ENCODE measurements at regions not wholly inside any gene's neighbourhood (a gene's known extent, or its start where the extent isn't known, plus 50 kb on each side); places are given as distances from the start of the nearest gene placed in this dataset.

- ChIA-PET POLR2A (no interaction called here), CTCF (no interaction called here)
- dilution Hi-C loops (cut with MboI; ENCODE audit: extremely low pct_ligation_motif_present, low sequenced_read_pairs): no loop called here
- H2AFZ ChIP-seq (ENCODE audit: low read depth, low read length): no peak overlapping the region
- TF ChIP-seq POLR2AphosphoS5 (IDR thresholded peaks at IDR 0.05; ENCODE audit: insufficient read depth, low read depth, low read length) (no peak), MYC (IDR thresholded peaks at IDR 0.05; ENCODE audit: low read depth, low read length) (no peak), EZH2 (IDR thresholded peaks at IDR 0.05; ENCODE audit: borderline replicate concordance, low read depth, low read length, severe bottlenecking) (no peak), FOS (IDR thresholded peaks at IDR 0.05; ENCODE audit: borderline replicate concordance, insufficient read depth, low read length) (no peak)
- DNase-seq (ENCODE audit: low read depth, low spot score) (no peak), FAIRE-seq (no peak)
- no TSS peak for BruUV-seq (replicated peaks)
- H3K79me2 ChIP-seq (ENCODE audit: control insufficient read depth, insufficient read depth, low read length): no peaks in the 10 kb centered on the region
- intact Hi-C loops (cut with micrococcal nuclease): no loop called here
- no peak overlapping the region for H3K27ac ChIP-seq (ENCODE audit: insufficient read depth, low read depth, low read length)
- no peaks in the 10 kb centered on the region for H3K9me1 ChIP-seq (replicated peaks; ENCODE audit: control insufficient read depth, extremely low read depth, insufficient read depth, low read length)
- H4K20me1 ChIP-seq (replicated peaks; ENCODE audit: control insufficient read depth, extremely low read depth, insufficient read depth, low read length): no peaks in the 10 kb centered on the region
- no peak overlapping the region for H3K4me2 ChIP-seq (ENCODE audit: insufficient read depth, low read length)
- H3K4me3 ChIP-seq (replicated peaks in 1 of 3; ENCODE audit: insufficient read depth in 1 of 3, low read depth in 1 of 3, low read length in 3 of 3): no peak overlapping the region
- H3K4me1 ChIP-seq (ENCODE audit: control insufficient read depth, extremely low read depth, insufficient read depth, low read length): no peaks in the 10 kb centered on the region
- H3K36me3 ChIP-seq (ENCODE audit: control insufficient read depth in 2 of 2, extremely low read depth in 1 of 2, insufficient read depth in 2 of 2, low read length in 2 of 2): no peaks in the 10 kb centered on the region
- H3K9ac ChIP-seq (replicated peaks; ENCODE audit: extremely low read depth, insufficient read depth, low read length): no peak overlapping the region
- H3K9me3 ChIP-seq (replicated peaks; ENCODE audit: control insufficient read depth, insufficient read depth, low read length): no peaks in the 10 kb centered on the region
- no peaks in the 10 kb centered on the region for H3K27me3 ChIP-seq (ENCODE audit: control insufficient read depth in 2 of 2, insufficient read depth in 2 of 2, low read length in 2 of 2)
Observed at GRCh38 chr7:79735012-79735411, 281.5 kb upstream of the MAGI2 start.

- BruUV-seq (replicated peaks): no TSS peak
- H3K9me1 ChIP-seq (replicated peaks; ENCODE audit: control insufficient read depth, extremely low read depth, insufficient read depth, low read length): no peaks in the 10 kb centered on the region
- H4K20me1 ChIP-seq (replicated peaks; ENCODE audit: control insufficient read depth, extremely low read depth, insufficient read depth, low read length): no peaks in the 10 kb centered on the region
- CTCF ChIA-PET: no interaction called here
- H2AFZ ChIP-seq (ENCODE audit: low read depth, low read length): no peak overlapping the region
- no peak overlapping the region for H3K4me2 ChIP-seq (ENCODE audit: insufficient read depth, low read length)
- POLR2A ChIA-PET: no interaction called here
- H3K4me1 ChIP-seq (ENCODE audit: control insufficient read depth, extremely low read depth, insufficient read depth, low read length): no peaks in the 10 kb centered on the region
- no peaks in the 10 kb centered on the region for H3K36me3 ChIP-seq (ENCODE audit: control insufficient read depth in 2 of 2, extremely low read depth in 1 of 2, insufficient read depth in 2 of 2, low read length in 2 of 2)
- no peak overlapping the region for H3K27ac ChIP-seq (ENCODE audit: insufficient read depth, low read depth, low read length)
- H3K4me3 ChIP-seq (replicated peaks in 1 of 3; ENCODE audit: insufficient read depth in 1 of 3, low read depth in 1 of 3, low read length in 3 of 3): no peak overlapping the region
- no peaks in the 10 kb centered on the region for H3K27me3 ChIP-seq (ENCODE audit: control insufficient read depth in 2 of 2, insufficient read depth in 2 of 2, low read length in 2 of 2)
- DNase-seq (ENCODE audit: low read depth, low spot score) (no peak), FAIRE-seq (no peak)
- H3K9ac ChIP-seq (replicated peaks; ENCODE audit: extremely low read depth, insufficient read depth, low read length): no peak overlapping the region
- H3K79me2 ChIP-seq (ENCODE audit: control insufficient read depth, insufficient read depth, low read length): no peaks in the 10 kb centered on the region
- dilution Hi-C loops (cut with MboI; ENCODE audit: extremely low pct_ligation_motif_present, low sequenced_read_pairs) (no loop called here), intact Hi-C loops (cut with micrococcal nuclease) (no loop called here)
- no peaks in the 10 kb centered on the region for H3K9me3 ChIP-seq (replicated peaks; ENCODE audit: control insufficient read depth, insufficient read depth, low read length)
- TF ChIP-seq POLR2A (IDR thresholded peaks at IDR 0.05; ENCODE audit: low read depth, low read length) (no peak), FOS (IDR thresholded peaks at IDR 0.05; ENCODE audit: borderline replicate concordance, insufficient read depth, low read length) (no peak), MAX (IDR thresholded peaks at IDR 0.05; ENCODE audit: insufficient read depth, insufficient read length) (no peak), GATA2 (IDR thresholded peaks at IDR 0.05; ENCODE audit: insufficient read depth, insufficient read length, low read depth, low read length) (no peak), CTCF (IDR thresholded peaks at IDR 0.05; ENCODE audit: extremely low read depth in 1 of 2, insufficient read depth in 1 of 2, low read depth in 1 of 2, low read length in 2 of 2) (no peak), JUN (IDR thresholded peaks at IDR 0.05; ENCODE audit: borderline replicate concordance, insufficient read depth, insufficient read length, low read depth) (no peak), POLR2AphosphoS5 (IDR thresholded peaks at IDR 0.05; ENCODE audit: insufficient read depth, low read depth, low read length) (no peak), MYC (IDR thresholded peaks at IDR 0.05; ENCODE audit: low read depth, low read length) (no peak), EZH2 (IDR thresholded peaks at IDR 0.05; ENCODE audit: borderline replicate concordance, low read depth, low read length, severe bottlenecking) (no peak)
Observed at GRCh38 chr7:79734181-79734580, 280.7 kb upstream of the MAGI2 start.

Data from endothelial cell of umbilical vein (primary cell).